ENCODE measurements at regions not wholly inside any gene's neighbourhood (a gene's known extent, or its start where the extent isn't known, plus 50 kb on each side); places are given as distances from the start of the nearest gene placed in this dataset.

- H3K4me3 ChIP-seq (ENCODE audit: low read depth, low read length, poor library complexity, severe bottlenecking): no peak overlapping the region
- H3K36me3 ChIP-seq (ENCODE audit: insufficient read depth, low read length): no peaks in the 10 kb centered on the region
- no peaks in the 10 kb centered on the region for H3K9me3 ChIP-seq (ENCODE audit: low read length)
- no peaks in the 10 kb centered on the region for H3K79me2 ChIP-seq (ENCODE audit: insufficient read depth, low read length)
- H2AFZ ChIP-seq (ENCODE audit: low read length): no peak overlapping the region
- TF ChIP-seq, protein P1, sequence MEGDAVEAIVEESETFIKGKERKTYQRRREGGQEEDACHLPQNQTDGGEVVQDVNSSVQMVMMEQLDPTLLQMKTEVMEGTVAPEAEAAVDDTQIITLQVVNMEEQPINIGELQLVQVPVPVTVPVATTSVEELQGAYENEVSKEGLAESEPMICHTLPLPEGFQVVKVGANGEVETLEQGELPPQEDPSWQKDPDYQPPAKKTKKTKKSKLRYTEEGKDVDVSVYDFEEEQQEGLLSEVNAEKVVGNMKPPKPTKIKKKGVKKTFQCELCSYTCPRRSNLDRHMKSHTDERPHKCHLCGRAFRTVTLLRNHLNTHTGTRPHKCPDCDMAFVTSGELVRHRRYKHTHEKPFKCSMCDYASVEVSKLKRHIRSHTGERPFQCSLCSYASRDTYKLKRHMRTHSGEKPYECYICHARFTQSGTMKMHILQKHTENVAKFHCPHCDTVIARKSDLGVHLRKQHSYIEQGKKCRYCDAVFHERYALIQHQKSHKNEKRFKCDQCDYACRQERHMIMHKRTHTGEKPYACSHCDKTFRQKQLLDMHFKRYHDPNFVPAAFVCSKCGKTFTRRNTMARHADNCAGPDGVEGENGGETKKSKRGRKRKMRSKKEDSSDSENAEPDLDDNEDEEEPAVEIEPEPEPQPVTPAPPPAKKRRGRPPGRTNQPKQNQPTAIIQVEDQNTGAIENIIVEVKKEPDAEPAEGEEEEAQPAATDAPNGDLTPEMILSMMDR (IDR thresholded peaks at IDR 0.05; ENCODE audit: low read length): no peak
- no peak for TF ChIP-seq EZH2 (IDR thresholded peaks at IDR 0.05; ENCODE audit: borderline replicate concordance, low read length)
- H3K4me2 ChIP-seq (ENCODE audit: low read length): no peak overlapping the region
- no peaks in the 10 kb centered on the region for H3F3A ChIP-seq (ENCODE audit: insufficient read depth, low read length)
- no peaks in the 10 kb centered on the region for H3K4me1 ChIP-seq (ENCODE audit: insufficient read depth, low read length, severe bottlenecking)
- no peak overlapping the region for H3K9ac ChIP-seq (ENCODE audit: low read length)
- no peaks in the 10 kb centered on the region for H3K9me2 ChIP-seq (ENCODE audit: low read depth, low read length)
- H4K20me1 ChIP-seq (ENCODE audit: insufficient read depth, low read length): no peaks in the 10 kb centered on the region
- H3K27me3 ChIP-seq (ENCODE audit: insufficient read depth, low read length): no peaks in the 10 kb centered on the region
- no peak overlapping the region for H3K27ac ChIP-seq (ENCODE audit: low read depth, low read length, poor library complexity, severe bottlenecking)
Measured at GRCh38 chrX:15960237-15960636, 105.6 kb upstream of the AP1S2 start.

GRCh38 chrX:15956681-15957080, 102.1 kb upstream of the AP1S2 start:
- Histone ChIP-seq H2AFZ (ENCODE audit: low read length) (no peak overlapping the region), H3K4me1 (ENCODE audit: insufficient read depth, low read length, severe bottlenecking) (no peaks in the 10 kb centered on the region), H3K36me3 (ENCODE audit: insufficient read depth, low read length) (no peaks in the 10 kb centered on the region), H3K79me2 (ENCODE audit: insufficient read depth, low read length) (no peaks in the 10 kb centered on the region), H3K9me3 (ENCODE audit: low read length) (no peaks in the 10 kb centered on the region), H3K9ac (ENCODE audit: low read length) (no peak overlapping the region), H3K27me3 (ENCODE audit: insufficient read depth, low read length) (no peaks in the 10 kb centered on the region), H3K4me3 (ENCODE audit: low read depth, low read length, poor library complexity, severe bottlenecking) (no peak overlapping the region), H4K20me1 (ENCODE audit: insufficient read depth, low read length) (no peaks in the 10 kb centered on the region), H3F3A (ENCODE audit: insufficient read depth, low read length) (no peaks in the 10 kb centered on the region), H3K9me2 (ENCODE audit: low read depth, low read length) (no peaks in the 10 kb centered on the region), H3K27ac (ENCODE audit: low read depth, low read length, poor library complexity, severe bottlenecking) (no peak overlapping the region), H3K4me2 (ENCODE audit: low read length) (no peak overlapping the region)
- TF ChIP-seq EZH2 (IDR thresholded peaks at IDR 0.05; ENCODE audit: borderline replicate concordance, low read length): no peak
- TF ChIP-seq, protein P1 (IDR thresholded peaks at IDR 0.05; ENCODE audit: low read length): no peak

DNA sequence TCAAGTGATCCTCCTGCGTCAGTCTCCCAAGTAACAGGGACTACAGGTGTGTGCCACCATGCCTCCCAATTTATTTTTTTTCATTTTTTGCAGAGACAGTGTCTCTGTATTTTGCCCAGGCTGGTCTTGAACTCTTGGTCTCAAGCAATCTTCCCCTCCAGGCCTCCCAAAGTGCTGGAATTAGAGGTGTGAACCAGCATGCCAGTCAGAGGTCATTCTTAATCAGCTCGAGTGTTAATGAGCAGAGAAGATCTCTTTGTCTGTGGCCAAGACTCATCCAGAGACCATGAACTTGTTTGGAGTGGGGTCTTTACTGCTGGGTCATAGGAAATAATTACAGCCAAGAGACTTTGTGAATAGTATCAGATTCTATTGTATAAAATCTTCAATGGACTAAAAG, 99.2 kb upstream of the AP1S2 start:
- Histone ChIP-seq H3K4me3 (ENCODE audit: low read depth, low read length, poor library complexity, severe bottlenecking) (no peak overlapping the region), H3K9me3 (ENCODE audit: low read length) (no peaks in the 10 kb centered on the region), H3K4me1 (ENCODE audit: insufficient read depth, low read length, severe bottlenecking) (no peaks in the 10 kb centered on the region), H3K4me2 (ENCODE audit: low read length) (no peak overlapping the region), H3K36me3 (ENCODE audit: insufficient read depth, low read length) (no peaks in the 10 kb centered on the region), H3K27me3 (ENCODE audit: insufficient read depth, low read length) (no peaks in the 10 kb centered on the region), H2AFZ (ENCODE audit: low read length) (no peak overlapping the region), H3K9ac (ENCODE audit: low read length) (no peak overlapping the region), H3K27ac (ENCODE audit: low read depth, low read length, poor library complexity, severe bottlenecking) (no peak overlapping the region), H3K79me2 (ENCODE audit: insufficient read depth, low read length) (no peaks in the 10 kb centered on the region), H3F3A (ENCODE audit: insufficient read depth, low read length) (no peaks in the 10 kb centered on the region), H4K20me1 (ENCODE audit: insufficient read depth, low read length) (no peaks in the 10 kb centered on the region), H3K9me2 (ENCODE audit: low read depth, low read length) (no peaks in the 10 kb centered on the region)
- TF ChIP-seq EZH2 (IDR thresholded peaks at IDR 0.05; ENCODE audit: borderline replicate concordance, low read length): no peak
- TF ChIP-seq, protein P1 (IDR thresholded peaks at IDR 0.05; ENCODE audit: low read length): no peak
